Ecto neural progenitor cell (in vitro differentiated cells): ENCODE measurements at regions not wholly inside any gene's neighbourhood (a gene's known extent, or its start where the extent isn't known, plus 50 kb on each side); places are given as distances from the start of the nearest gene placed in this dataset.
"Not testable (repeated sequence)": the region's sequence is repeated elsewhere in the genome, so short reads cannot be mapped to it uniquely, and the experiment has no call there.

Experiments
- DNase-seq: peaks from one replicate; pipeline ENCODE4 v3.0.0-alpha.2; 2018; ENCODE audit warnings: low spot score

DNA sequence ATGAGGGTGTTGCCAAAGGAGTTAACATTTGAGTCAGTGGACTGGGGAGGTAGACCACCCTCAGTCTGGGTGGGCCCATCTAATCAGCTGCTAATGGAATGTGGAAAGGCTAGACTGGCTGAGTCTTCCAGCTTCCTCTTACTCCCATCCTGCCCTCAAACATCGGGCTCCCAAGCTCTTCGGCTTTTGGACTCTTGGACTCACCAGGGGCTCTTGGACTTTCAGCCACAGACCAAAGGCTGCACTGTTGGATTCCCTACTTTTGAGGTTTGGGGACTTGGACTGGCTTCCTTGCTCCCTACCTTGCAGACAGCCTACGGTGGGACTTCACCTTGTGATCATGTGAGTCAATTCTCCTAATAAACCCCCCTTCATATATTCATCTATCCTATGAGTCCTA is 276.6 kb upstream of the DIO3 start:
- DNase-seq = no peak

DNA sequence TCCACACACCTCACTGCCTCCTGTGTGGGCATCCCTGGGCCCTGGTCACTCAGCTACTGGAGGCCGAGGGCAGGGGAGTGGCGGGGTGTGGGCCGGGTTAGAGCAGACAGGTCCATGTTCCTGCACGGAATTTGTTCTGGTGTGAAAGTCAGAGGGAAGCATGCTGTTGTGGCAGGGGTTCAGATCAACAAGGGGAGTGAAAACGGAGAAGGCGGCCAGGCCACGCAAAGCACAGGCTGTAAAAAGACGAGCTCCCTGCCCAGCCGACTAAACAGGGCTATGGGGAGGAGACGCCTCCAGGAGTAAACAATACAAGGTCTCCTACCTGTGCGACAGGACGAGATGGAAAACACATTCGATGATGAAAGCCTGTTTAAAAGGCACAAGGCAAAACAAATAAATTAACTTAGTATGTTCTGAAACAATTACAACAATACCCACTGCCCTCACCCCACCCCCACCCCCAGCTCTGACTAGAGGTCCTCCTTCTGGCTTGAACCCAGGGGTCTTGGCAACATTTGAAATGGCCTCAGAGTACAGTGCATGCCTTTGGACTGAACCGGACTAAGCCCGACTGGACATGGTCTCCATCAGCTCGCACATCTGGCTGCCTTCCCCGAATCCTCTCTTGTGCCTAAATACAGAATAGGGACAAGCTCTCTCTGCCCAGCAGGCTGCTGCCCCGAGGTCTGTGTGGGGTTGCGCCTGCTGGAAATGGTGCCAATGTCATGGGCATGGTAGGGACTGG is 274.9 kb upstream of the DIO3 start:
- no peak for DNase-seq

DNA sequence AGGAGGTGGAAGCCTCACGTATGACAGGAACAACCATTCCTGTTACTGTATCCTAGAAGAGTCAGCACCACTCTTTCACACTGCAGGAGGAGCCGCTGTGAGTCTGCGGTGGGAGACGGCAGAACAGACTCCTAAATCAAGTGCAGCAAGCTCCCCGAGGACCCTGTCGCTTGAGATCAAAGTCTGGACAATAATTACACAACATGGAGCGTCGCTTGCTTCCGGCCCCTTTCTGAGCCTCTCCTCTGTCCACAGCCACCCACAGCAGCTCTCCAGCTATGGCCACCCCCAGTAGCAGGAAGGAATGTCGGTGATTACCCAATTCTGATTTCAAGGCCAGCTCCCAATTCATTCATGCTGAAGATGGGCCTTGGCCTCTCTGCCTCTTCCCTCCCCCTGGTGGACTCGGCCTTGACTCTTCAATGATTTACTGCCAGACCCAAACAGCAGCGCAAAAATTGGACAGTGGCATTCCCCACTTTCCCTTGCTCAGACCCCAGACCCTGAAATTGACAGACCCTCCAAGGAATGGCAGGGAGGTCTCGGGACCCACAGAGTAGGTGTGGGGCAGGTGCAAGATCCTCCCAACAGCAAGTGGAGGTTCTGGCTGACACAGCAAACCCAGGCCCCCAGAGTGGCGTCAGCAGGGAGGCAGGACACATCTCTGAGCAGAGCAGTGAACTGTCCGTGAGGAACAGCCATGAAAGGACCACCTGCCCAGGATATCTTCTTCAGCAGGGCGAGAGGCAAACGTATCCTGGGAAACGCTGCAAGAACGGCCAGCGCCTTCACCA is 272.7 kb upstream of the DIO3 start:
- DNase-seq = no peak

GRCh38 chr14:101289230-101289690 is 272.0 kb upstream of the DIO3 start:
- DNase-seq = no peak

DNA sequence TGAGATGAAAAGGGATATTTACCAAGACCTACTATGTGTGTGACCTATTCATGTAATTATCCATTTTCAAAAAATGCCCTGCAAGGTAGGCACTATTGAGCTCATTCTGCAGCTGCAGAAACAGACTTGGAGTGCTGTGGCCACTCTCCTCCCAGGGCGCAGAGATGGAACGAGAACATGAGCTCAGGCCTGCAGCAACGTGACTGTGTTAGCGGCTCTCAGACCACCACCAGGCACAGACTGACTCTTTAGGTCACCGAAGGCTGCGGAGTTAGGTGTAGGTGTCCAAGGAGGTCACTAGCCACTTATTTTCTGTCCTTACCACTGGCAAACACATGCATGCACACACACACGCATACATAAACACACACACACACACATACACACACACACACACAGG is 271.4 kb upstream of the DIO3 start:
- DNase-seq = no peak

GRCh38 chr14:101290611-101291010 is 270.7 kb upstream of the DIO3 start:
- no peak for DNase-seq

DNA sequence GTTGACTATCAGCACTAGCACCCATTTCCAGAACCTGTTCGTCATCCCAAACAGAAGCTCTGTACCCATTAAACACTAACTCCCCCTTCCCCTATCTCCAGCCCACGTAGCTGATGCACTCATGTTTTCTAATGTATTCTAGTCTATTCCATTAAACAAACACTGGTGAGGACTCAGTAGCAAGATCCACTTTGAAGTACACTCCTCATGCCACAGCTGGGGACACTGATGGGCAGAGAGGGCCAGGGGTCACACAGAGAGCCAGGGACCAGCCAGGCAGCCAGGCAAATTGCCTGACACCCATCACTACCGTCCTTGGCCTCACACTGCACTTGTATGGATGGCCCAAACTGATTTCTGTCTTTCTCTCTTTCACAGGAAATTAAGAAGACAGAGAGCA is 269.9 kb upstream of the DIO3 start:
- DNase-seq = no peak

DNA sequence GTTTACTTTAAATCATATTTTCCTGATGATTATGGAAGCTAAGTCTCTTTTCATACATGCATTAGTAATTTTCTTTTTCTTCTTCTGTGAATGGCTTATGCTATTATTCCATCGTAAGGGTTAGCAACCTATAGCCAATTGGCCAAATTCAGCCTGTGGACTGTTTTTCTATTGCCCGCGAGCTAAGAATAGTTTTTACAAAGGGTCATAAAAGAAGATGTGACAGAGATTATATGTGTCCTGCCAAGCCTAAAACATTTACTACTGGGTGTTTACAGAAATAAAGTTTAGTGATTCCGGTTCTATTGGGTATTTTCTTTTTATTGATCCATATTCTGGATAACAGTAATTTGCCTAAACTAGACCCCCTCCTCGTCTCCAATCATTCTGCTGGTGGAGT is 268.8 kb upstream of the DIO3 start:
- no peak for DNase-seq

GRCh38 chr14:101293605-101294004 is 267.7 kb upstream of the DIO3 start:
- DNase-seq = no peak

GRCh38 chr14:101294136-101294535 is 267.2 kb upstream of the DIO3 start:
- no peak for DNase-seq

GRCh38 chr14:101299781-101300180 is 261.5 kb upstream of the DIO3 start:
- DNase-seq = not testable (repeated sequence)

DNA sequence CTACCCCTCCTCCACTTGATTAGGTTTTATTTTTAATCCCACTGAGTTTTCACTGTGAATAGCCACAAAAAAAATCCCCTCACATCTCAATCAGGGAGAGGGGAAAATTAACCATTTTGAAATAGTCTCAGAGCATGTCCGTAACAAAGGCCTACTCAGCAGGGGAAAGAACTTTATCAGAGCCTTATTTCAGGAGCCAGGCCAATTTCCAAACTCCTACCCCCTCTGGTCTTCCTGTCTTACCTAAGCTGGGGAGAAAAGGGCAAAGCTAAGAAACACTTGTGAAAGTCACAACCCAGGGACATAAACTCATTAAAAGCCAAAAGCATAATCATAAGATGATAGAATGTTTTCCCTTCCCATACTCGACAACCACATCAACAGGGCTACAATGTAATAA is 260.3 kb upstream of the DIO3 start:
- DNase-seq = no peak

- not testable (repeated sequence) for DNase-seq
These were observed 254.1 kb upstream of the DIO3 start for GRCh38 chr14:101307162-101307561.

DNA sequence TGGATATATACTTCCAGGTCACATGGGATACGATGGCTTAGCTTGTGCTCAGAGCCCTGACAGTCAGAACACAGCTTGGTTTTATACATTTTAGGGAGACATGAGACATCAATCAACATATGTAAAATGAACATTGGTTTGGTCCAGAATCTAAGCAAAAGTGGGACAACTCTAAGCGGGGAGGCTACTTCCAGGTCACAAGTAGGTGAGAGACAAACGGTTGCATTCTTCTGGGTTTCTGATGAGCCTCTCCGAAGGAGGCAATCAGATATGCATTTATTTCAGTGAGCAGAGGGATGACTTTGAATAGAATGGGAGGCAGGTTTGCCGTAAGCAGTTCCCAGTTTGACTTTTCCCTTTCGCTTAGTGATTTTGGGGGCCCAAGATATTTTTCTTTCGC is 250.1 kb upstream of the DIO3 start:
- DNase-seq = not testable (repeated sequence)

DNA sequence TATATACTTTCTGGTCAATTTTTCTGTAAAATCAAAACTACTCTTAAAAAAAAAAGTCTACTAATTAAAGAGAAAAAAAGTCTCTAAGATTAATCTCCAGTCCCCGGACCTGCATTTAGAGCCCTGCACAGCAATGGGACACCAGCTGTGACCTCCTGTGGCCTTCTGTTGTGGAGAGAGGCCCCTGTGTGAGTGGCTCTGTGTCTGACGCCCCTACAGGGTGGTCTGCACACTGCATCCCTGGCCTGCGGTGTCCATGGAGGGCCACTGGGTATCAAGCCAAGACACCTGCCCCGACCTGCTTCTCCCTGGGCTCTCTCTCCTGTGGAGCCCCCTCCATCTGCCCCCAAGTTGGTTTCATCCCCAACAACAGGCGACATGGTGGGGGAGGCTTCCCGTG is 248.0 kb upstream of the DIO3 start:
- DNase-seq = no peak

- no peak for DNase-seq
These were observed 245.4 kb upstream of the DIO3 start for GRCh38 chr14:101315802-101316296.

DNA sequence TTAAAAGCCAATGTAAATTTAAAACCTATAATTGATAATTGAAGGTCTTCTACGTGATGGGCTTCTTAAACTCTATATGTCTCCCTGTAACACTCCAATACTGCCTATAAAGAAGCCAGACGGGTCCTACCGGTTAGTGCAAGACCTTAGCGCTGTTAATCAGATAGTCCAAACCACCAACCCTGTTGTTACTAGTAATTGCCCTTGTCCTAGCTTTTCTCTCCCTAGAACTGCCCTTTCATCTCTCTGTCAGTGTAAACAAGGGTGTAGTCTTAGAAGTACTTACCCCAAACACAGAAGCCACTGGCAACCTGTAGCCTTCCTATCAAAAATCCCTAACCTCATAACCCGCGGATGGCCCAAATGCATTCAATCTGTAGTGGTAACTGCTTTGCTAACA is 243.0 kb upstream of the DIO3 start:
- DNase-seq = no peak

GRCh38 chr14:101320396-101320795 is 240.9 kb upstream of the DIO3 start:
- DNase-seq = no peak

- no peak for DNase-seq
These were observed 239.1 kb upstream of the DIO3 start for GRCh38 chr14:101322223-101322622.

- DNase-seq = no peak
These were observed 238.2 kb upstream of the DIO3 start for GRCh38 chr14:101323111-101323510.

GRCh38 chr14:101323614-101324235 is 237.6 kb upstream of the DIO3 start:
- DNase-seq = not testable (repeated sequence)

- DNase-seq = no peak
These were observed 236.0 kb upstream of the DIO3 start for GRCh38 chr14:101325319-101325718.
